ENCODE measurements at regions not wholly inside any gene's neighbourhood (a gene's known extent, or its start where the extent isn't known, plus 50 kb on each side); places are given as distances from the start of the nearest gene placed in this dataset.

DNA sequence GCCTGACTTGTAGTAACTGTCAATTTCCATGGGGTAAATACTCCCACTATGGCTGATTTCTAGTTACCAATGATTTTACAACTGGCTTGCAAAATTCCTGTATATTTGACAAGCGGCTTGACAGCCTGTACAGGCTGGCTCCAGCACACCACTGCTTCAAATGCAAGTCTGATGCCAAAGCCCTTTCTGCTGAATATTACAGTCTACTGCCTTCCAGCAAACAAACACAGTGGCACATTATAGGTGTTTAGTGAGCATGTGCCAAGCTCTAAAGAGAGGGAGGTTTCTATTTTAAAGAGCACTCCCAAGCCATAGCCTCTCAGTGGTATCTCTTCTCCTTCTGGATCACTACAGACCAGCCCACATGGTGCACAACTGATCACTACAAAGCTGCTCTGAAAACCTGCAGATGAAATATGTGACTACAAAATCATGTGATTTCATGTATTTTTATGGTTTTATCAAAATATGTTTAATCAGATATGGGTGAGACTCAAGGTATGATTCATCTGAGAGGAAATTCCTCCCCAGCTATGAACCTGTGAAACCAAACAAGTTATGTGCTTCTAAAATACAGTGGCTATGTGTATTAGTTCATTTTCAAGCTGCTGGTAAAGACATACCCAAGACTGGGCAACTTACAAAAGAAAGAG is 101.5 kb downstream of the RPAP3 start (continued):
- TF ChIP-seq CEBPZ (IDR thresholded peaks at IDR 0.05; ENCODE audit: low read length) (no peak), CCAR2 (optimal IDR thresholded peaks at IDR 0.05; ENCODE audit: low read depth, low read length) (no peak), TCF7 (IDR thresholded peaks at IDR 0.05; ENCODE audit: low read depth) (no peak)

DNA sequence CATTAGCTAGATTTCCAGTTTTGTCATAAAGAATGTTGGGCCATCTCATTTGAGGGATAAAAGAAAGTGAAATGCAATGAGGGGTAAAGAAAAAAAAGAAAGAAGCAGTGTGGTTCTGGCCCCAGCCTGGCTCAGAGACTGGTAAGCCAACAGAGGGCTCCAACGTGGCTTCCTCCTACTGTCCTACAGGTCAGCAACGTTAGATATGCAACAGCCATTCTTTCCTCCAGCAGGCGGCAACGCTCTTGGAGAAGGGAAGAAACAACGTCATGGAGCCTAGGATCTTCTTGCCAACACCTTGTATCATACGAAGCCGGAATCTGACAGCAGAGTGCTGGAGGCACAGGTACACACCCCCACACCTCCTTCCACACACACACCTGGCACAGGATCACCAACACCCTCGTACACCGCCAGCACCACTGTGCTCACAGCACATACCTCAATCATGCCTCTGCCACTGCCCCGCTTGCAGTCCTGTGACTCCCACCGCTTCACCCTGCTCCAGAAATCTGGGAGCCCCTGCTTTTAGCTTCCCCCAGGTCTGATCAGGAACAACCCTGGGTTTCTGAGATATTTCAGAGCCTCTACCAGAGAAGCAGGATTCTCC is 102.8 kb downstream of the RPAP3 start:
- Histone ChIP-seq H3K27me3 (ENCODE audit: control insufficient read depth in 1 of 2, insufficient read depth in 2 of 2, low read length in 2 of 2) (no peaks in the 10 kb centered on the region; a peak in 1 of 5 replicates), H4K20me1 (ENCODE audit: insufficient read depth, low read length) (no peaks in the 10 kb centered on the region), H3K9me3 (ENCODE audit: low read length) (peaks cover 15% of the 10 kb centered on the region), H3K4me2 (ENCODE audit: low read depth, low read length) (no peak overlapping the region), H3K36me3 (replicated peaks in 1 of 2; ENCODE audit: control insufficient read depth in 1 of 2, insufficient read depth in 2 of 2, low read length in 2 of 2) (no peaks in the 10 kb centered on the region), H2AFZ (ENCODE audit: low read length) (no peak overlapping the region), H3K9ac (ENCODE audit: insufficient read depth, low read depth, low read length) (no peak overlapping the region), H3K79me2 (ENCODE audit: insufficient read depth, low read length) (no peaks in the 10 kb centered on the region), H3K27ac (ENCODE audit: extremely low read length, insufficient read depth, low read length) (no peak overlapping the region), H3K4me1 (ENCODE audit: insufficient read depth, low read length) (no peaks in the 10 kb centered on the region), H3K4me3 (replicated peaks in 1 of 3; ENCODE audit: insufficient read depth in 1 of 3, low read depth in 2 of 3, low read length in 3 of 3) (no peak overlapping the region)
- POLR2A ChIA-PET: no interaction called here
- peak; percentile 2 for DNase-seq (ENCODE audit: low spot score)
- WGBS (ENCODE audit: low lambda C conversion rate): 48% methylated on average over 6 of the region's 11 CpGs
- intact Hi-C loops (cut with micrococcal nuclease; ENCODE audit: unreplicated experiment): no loop called here
- peak; percentile 72 for ATAC-seq
- no TSS peak for BruUV-seq (replicated peaks)
- TF ChIP-seq ATF7 (IDR thresholded peaks at IDR 0.05): no peak
- TF ChIP-seq ATF7 (CRISPR knock-in tag; IDR thresholded peaks at IDR 0.05): no peak
- in situ Hi-C loops (cut with HindIII; ENCODE audit: extremely low pct_ligation_motif_present, low pct_unique_long_range_greater_than_20kb): no loop called here
- FAIRE-seq: no peak
- CTCF ChIA-PET (ENCODE audit: low intra/inter-chr PET ratio, low total read pairs): no interaction called here

All from HepG2 (cell line).